ENCODE measurements at regions not wholly inside any gene's neighbourhood (a gene's known extent, or its start where the extent isn't known, plus 50 kb on each side); places are given as distances from the start of the nearest gene placed in this dataset.
"Not testable (repeated sequence)": the region's sequence is repeated elsewhere in the genome, so short reads cannot be mapped to it uniquely, and the experiment has no call there.

GRCh38 chrX:121871122-121871521, 823.7 kb downstream of the GLUD2 start:
- WGBS, 3 donors = 91 to 93% (median 93%) methylated on average over 12 of the region's 12 CpGs
- TF ChIP-seq POLR2A (IDR thresholded peaks at IDR 0.05) = no peak
- no peak for TF ChIP-seq EP300 (IDR thresholded peaks at IDR 0.05)
- TF ChIP-seq, protein P1, sequence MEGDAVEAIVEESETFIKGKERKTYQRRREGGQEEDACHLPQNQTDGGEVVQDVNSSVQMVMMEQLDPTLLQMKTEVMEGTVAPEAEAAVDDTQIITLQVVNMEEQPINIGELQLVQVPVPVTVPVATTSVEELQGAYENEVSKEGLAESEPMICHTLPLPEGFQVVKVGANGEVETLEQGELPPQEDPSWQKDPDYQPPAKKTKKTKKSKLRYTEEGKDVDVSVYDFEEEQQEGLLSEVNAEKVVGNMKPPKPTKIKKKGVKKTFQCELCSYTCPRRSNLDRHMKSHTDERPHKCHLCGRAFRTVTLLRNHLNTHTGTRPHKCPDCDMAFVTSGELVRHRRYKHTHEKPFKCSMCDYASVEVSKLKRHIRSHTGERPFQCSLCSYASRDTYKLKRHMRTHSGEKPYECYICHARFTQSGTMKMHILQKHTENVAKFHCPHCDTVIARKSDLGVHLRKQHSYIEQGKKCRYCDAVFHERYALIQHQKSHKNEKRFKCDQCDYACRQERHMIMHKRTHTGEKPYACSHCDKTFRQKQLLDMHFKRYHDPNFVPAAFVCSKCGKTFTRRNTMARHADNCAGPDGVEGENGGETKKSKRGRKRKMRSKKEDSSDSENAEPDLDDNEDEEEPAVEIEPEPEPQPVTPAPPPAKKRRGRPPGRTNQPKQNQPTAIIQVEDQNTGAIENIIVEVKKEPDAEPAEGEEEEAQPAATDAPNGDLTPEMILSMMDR (IDR thresholded peaks at IDR 0.05) = no peak
- Histone ChIP-seq H3K4me1 (ENCODE audit: insufficient read depth) (no peaks in the 10 kb centered on the region), H3K4me3 (no peak overlapping the region), H3K27me3 (no peaks in the 10 kb centered on the region), H3K27ac (no peak overlapping the region), H3K36me3 (no peaks in the 10 kb centered on the region), H3K9me3 (no peaks in the 10 kb centered on the region)
- DNase-seq = no peak
- intact Hi-C loops (cut with DNase I) = no loop called here

DNA sequence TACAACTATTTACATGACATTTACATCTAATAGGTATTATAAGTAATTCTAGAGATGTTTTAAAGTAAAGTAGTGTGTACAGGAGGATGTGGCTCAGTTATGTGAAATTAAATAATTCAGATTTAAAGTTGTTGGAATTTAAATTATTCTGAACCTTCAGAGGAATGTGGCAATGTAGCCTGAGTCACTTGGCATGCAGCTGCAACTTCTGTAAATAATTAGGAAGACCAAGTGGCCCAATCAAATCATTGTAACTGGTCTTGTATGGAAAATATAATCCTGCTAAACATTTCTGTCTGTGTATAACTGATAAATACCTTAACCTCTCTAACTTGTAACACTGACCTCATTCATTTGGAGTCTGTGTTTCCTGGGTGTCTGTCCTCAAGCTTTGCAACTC, 828.9 kb downstream of the GLUD2 start:
- H3K4me3 ChIP-seq = no peak overlapping the region
- intact Hi-C loops (cut with DNase I) = no loop called here
- DNase-seq = no peak
- H3K27ac ChIP-seq = no peak overlapping the region
- no peak for TF ChIP-seq EP300 (IDR thresholded peaks at IDR 0.05)
- no peaks in the 10 kb centered on the region for H3K27me3 ChIP-seq
- no peaks in the 10 kb centered on the region for H3K4me1 ChIP-seq (ENCODE audit: insufficient read depth)
- no peaks in the 10 kb centered on the region for H3K36me3 ChIP-seq
- H3K9me3 ChIP-seq = no peaks in the 10 kb centered on the region

DNA sequence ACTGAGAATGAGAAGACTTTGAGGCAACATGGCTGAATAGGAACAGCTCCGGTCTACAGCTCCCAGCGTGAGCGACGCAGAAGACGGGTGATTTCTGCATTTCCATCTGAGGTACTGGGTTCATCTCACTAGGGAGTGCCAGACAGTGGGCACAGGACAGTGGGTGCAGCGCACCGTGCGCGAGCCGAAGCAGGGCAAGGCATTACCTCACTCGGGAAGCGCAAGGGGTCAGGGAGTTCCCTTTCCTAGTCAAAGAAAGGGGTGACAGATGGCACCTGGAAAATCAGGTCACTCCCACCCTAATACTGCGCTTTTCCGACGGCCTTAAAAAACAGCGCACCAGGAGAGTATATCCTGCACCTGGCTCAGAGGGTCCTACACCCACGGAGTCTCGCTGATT, 829.9 kb downstream of the GLUD2 start:
- H3K36me3 ChIP-seq; DNase-seq; H3K9me3 ChIP-seq; H3K4me3 ChIP-seq; intact Hi-C loops (cut with DNase I); H3K4me1 ChIP-seq (ENCODE audit: insufficient read depth); H3K27ac ChIP-seq; H3K27me3 ChIP-seq: not testable (repeated sequence)
- WGBS, 3 donors = 86 to 95% (median 90%) methylated on average over 18 of the region's 18 CpGs

DNA sequence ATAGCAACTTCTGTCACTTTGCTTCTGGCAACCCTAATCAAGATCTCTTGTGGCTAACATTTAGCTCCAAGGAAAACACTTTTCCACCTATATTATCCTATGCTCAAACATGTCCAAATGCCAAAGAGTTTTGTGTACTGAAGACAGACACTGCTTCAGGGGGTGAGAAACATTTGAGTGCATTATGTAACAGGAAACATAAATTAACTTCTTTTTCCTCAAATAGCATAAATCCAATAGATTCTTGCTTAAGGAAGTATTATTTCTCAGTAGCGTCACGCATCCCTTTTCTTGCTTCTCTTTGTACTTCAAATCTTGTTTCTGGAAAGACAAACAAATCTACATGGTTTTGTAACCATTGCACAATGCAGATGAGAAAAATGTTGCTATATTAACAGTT, 839.1 kb downstream of the GLUD2 start:
- WGBS, 3 donors = 75 to 82% (median 80%) methylated on average over 2 of the region's 2 CpGs
- Histone ChIP-seq H3K4me3 (no peak overlapping the region), H3K4me1 (ENCODE audit: insufficient read depth) (no peaks in the 10 kb centered on the region), H3K27me3 (no peaks in the 10 kb centered on the region), H3K36me3 (no peaks in the 10 kb centered on the region), H3K27ac (no peak overlapping the region), H3K9me3 (no peaks in the 10 kb centered on the region)
- intact Hi-C loops (cut with DNase I) = no loop called here
- TF ChIP-seq POLR2A (IDR thresholded peaks at IDR 0.05) (no peak), EP300 (IDR thresholded peaks at IDR 0.05) (no peak)
- TF ChIP-seq, protein P1 (IDR thresholded peaks at IDR 0.05) = no peak
- DNase-seq = no peak

DNA sequence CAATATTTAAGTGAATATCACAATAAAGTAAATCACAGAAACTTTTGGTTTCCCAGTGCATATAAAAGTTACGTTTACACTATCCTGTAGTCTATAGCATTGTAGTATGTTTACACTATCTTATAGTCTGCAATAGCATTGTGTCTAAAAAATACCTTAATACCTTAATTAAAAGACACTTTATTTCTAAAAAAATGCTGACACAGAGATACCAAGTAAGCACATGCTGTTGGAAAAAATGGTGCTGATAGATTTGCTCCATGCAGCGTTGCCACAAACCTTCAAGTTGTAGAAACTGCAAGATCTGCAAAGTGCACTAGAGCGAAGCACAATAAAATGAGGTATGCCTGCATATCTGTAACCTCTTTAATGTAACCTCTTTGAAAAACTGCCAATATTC, 847.3 kb downstream of the GLUD2 start:
- no peak overlapping the region for H3K4me3 ChIP-seq
- H3K27ac ChIP-seq = no peak overlapping the region
- DNase-seq = no peak
- no peak for TF ChIP-seq POLR2A (IDR thresholded peaks at IDR 0.05)
- TF ChIP-seq EP300 (IDR thresholded peaks at IDR 0.05) = no peak
- TF ChIP-seq, protein P1 (IDR thresholded peaks at IDR 0.05) = no peak
- no peaks in the 10 kb centered on the region for H3K36me3 ChIP-seq
- no peaks in the 10 kb centered on the region for H3K27me3 ChIP-seq
- intact Hi-C loops (cut with DNase I) = no loop called here
- H3K9me3 ChIP-seq = no peaks in the 10 kb centered on the region
- WGBS, 3 donors = 76 to 81% (median 80%) methylated on average over 3 of the region's 3 CpGs
- H3K4me1 ChIP-seq (ENCODE audit: insufficient read depth) = no peaks in the 10 kb centered on the region

- no peaks in the 10 kb centered on the region for H3K4me1 ChIP-seq (ENCODE audit: insufficient read depth)
- DNase-seq = no peak
- TF ChIP-seq, protein P1 (IDR thresholded peaks at IDR 0.05) = no peak
- TF ChIP-seq POLR2A (IDR thresholded peaks at IDR 0.05) = no peak
- no peak for TF ChIP-seq EP300 (IDR thresholded peaks at IDR 0.05)
- no peaks in the 10 kb centered on the region for H3K27me3 ChIP-seq
- H3K27ac ChIP-seq = no peak overlapping the region
- no peaks in the 10 kb centered on the region for H3K9me3 ChIP-seq
- H3K4me3 ChIP-seq = no peak overlapping the region
- H3K36me3 ChIP-seq = no peaks in the 10 kb centered on the region
- intact Hi-C loops (cut with DNase I) = no loop called here
- WGBS, 3 donors = 25 to 52% (median 41%) methylated on average over 2 of the region's 2 CpGs
Measured at GRCh38 chrX:121902463-121902862, 855.1 kb downstream of the GLUD2 start.

All from ovary (tissue), 7 donors.